ENCODE measurements at regions not wholly inside any gene's neighbourhood (a gene's known extent, or its start where the extent isn't known, plus 50 kb on each side); places are given as distances from the start of the nearest gene placed in this dataset.
A peak's percentile ranks its signal among the peaks of the same experiment; 100 is the strongest.

DNA sequence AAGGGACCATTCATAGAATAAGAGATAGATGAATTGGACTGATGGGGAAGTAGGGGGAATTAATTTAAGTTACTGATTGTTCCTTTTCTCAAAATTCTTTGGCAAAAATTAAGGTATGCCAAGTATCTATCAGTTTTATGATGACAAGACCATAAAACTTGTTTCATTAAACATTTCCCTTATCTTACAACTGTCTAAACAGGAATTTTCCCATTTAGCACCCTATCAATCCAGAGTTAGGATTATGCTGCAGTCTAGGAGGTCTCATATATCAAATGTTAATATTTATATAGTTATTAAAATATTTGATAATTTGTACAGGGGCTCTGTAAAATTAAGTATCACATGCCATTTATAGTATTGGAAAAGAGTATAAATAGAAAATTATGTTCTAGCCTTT, 51.5 kb upstream of the ARID1B start:
- no peak for DNase-seq

DNA sequence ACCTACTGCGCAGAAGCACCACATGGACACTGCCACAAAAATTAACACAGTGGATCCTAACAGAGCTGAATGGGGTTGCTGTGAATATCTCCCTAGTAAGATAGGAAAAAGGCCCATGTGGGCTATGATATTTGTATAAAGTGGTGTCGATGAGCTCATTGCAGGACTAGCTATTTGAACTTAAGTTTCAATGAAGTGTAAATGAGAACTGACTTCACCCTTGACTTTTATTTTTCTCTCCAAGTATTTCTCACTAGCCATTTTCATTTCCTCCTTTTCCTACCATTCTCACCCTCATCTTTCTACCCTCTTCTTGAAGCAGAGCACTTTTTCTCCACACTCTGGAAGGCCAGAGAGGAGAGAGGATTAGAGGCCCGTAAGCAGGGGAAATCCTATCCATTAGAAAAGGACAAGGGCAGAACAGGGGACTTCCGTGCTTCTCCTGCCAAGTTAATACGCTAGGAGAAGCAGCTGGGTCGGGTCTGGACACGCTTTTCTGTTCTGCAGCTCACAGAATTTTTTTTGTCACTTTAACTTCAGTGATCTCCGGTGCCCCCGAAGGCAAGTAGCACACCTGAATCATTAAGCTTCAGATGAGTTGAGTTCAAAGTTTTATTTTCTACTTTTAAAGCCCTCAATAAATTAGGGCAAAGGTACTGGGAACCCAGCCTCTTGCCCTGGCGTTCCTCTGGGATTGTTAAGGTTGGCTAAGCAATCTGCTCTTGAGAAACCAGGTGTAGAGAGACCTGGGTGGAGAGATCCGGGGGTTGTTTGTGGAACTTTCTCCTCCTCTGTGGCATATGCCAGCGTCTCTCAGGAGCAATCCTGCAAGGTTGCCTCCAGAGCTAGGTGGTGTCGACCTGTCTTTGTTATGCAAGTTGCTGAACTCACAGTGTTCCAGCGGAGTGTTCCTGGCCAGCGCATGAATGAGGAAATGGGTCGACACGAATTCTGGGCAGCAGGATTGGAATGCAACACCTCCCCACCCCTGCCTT, 56.2 kb upstream of the ARID1B start:
- no peak for DNase-seq

DNA sequence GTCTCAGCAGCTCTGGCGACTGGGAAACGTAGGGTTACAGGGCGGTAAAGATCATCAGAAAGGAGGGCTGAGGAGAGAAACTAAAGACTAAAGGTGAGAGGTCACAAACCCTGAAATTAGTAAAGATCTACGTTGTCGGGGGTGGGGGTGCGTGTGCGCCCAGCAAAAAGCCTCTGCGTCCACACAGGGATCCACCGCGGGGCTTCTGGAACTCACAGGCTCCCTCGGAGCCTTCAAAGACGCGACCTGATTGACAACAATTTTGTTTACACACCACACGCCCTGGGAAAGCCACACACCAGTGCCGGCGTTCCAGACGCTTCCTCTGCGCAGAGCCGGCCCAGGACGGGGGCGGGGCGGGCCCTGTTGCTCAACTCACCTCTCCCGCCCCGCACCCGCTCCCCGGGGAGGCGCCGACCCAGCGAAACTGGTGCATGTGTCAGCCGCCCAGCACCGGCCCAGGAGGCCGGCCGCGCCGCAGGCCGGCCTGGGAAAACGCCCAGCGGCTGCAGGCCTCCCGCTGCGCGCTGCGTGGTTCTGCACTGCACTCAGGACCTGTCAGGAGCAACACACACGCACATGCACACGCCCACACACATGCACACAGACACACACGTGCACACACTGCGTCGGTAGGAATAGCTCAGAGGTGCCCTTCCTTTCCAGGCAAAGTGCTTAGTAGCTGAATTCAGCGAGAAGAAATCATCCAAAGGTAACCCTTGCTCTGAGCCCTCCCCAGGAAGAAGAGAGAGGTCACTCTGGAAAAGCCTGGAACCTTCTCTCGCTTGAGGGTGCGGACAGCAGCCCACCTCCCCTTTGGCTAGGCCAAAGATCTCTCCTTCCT, 57.2 kb upstream of the ARID1B start:
- DNase-seq, result peak; percentile 46

DNA sequence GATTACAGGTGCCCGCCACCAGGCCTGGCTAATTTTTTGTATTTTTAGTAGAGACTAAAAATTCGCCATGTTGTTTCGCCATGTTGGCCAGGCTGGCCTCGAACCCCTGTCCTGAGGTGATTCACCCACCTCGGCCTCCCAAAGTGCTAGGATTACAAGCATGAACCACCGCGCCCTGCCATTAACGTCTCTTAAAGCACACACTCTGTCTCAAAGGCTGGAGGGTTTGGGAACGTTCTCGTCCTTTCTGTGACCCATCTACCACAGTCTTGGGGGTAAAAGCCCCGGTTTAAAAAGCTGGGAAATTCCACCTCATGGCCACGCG, 57.8 kb upstream of the ARID1B start:
- no peak for DNase-seq

DNA sequence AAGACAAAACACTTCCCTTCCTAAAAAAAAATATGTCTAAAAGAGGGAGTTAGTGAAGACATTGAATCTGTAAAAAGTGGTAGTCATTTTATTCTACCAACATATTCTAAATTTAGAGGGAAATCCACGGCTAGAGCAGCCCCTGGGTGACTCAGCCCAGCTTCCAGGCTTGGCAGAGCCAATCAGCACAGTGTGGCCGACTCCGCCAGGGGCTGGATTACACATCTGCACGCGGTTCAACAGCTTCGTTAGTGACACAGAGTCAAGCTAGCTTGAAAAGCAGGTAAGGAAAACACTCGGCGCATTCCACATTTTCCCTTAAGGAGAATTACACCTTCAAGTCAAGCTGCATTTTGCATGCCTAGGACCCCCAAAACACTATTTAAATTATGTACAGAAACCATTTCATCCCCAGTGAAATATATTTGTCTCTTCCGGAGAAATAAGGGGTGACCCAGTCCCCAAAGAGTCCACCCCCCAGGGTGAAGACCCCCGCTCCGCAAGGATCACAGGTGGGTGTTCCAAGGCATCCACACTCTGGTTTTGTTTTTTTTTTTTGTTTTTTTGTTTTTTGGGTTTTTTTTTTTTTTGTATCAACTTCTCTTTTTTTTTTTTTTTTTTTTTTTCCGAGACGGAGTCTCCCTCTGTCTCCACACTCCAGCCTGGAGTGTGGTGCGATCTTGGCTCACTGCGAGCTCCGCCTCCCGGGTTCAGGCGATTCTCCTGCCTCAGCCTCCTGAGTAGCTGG, 58.4 kb upstream of the ARID1B start:
- DNase-seq, result no peak

DNA sequence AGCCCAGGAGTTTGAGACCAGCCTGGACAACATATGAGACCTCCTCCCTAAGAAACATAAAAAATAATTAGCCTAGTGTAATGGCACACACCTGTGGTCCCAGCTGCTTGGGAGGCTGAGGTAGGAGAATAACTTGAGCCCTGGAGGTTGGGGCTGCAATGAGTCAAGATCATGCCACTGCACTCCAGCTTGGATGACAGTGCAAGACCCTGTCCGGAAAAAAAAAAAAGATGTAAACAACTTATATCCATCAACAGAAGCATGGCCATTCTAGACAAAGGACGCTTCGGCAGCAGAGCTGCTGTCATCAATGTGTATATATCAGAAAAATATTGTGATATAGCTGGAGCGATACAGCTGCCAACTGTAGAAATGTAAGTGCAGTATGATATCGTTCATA, 59.6 kb upstream of the ARID1B start:
- no peak for DNase-seq

DNA sequence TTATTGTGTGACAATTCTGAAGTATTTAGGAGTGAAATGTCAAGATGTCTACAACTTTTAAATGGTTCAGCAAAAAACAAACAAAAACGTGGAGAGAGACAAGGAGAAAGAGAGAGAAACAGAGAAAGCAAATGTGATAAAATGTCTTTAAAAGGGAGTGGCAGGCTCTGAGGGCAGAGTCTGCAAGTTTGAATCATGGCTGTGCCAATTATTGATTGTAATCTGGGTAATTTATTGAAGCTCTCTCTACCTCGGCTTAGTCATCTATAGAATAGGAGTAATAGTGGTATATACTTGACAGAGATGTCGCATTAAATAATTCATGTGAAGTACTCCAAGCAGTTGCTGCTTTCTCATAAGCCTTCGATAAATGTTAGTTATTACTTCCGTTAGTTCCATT, 61.3 kb upstream of the ARID1B start:
- no peak for DNase-seq

DNA sequence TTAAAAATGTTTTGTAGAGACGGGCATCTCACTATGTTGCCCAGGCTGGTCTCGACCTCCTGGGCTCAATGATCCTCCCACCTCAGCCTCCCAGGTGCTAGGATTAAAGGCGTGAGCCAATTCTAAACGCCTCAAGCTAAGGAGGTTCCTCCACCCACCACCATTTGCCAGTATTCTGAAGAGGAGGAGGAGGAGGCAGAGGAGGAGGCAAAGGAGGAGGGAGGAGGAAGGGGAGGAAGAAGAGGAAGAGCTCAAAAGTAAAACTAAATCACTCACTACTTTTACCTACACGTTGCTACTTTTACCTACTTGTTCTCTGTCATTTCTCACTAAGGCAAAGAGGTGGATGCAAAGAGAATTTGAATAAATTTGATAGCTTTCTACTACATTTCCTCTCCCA, 63.6 kb upstream of the ARID1B start:
- no peak for DNase-seq

DNA sequence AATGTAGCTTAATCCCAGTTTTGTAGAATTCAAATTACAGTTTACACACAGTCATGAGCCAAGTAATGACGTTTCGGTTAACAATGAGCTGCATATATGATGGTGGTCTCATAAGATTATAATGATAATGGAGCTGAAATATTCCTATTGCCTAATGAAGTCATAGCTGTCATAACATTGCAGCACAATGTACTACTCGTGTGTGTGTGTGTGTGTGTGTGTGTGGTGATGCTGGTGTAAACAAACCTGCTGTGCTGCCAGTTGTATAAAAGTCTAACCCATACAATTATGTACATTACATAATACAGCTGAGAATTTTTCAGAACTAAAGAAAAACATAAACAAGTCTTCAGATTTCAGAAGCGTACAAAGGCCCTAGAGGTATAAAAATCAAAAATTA, 66.7 kb upstream of the ARID1B start:
- no peak for DNase-seq

DNA sequence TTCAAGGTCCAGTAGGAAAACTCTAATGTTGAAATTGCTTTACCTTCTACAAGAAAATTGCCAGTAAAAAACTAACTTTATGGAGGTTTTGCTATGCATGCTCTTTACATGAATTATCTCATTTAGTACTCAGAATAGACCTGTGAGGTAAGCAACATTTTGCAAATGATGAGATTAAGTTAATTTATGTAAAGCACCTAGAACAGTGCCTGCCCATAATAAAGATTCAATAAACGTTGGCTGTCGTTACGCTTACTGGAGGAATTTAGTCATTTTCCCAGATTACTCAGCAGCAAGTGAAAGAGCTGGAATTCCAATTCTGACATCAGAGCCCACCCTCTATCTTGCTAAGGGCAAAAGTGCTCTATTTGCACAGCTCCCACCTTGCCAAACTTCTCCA, 69.4 kb upstream of the ARID1B start:
- no peak for DNase-seq

DNA sequence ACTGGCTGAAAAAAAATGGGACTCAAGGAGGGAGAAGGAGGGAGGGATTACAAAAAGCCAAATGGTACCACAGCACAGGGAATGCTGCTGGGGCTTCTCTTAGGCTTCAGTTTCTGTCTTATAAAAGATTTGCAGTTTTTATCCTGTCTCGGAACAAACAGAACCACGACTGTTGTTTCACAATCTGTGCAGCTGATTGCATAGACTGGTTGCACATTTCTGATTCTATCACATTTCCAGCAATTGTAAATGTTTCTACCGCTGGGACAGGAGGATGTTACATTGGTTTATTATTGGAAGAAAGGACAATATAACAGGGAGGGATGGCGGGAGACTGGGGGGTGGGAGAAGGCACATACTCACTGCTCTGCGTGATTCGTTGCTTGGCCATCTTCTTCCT, 73.5 kb upstream of the ARID1B start:
- DNase-seq, result no peak

DNA sequence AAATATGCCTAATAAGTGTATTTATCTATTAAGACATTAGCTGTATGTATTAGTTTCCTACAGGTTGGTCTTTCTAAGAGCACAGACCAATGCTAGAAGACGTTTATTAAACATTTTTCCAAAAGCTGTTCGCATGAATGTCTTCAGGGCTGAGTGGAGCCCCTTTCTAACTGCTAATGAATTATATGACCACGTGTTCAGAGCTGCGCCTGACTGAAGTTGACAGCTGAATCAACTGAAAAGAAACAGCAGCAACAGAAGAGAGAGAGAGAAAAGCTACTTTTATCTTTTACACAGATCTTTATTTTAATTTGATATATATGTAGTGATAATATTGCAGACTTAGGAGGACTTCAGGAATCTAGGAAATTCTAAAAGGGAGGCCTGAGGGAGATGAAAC, 75.2 kb upstream of the ARID1B start:
- DNase-seq, result no peak

DNA sequence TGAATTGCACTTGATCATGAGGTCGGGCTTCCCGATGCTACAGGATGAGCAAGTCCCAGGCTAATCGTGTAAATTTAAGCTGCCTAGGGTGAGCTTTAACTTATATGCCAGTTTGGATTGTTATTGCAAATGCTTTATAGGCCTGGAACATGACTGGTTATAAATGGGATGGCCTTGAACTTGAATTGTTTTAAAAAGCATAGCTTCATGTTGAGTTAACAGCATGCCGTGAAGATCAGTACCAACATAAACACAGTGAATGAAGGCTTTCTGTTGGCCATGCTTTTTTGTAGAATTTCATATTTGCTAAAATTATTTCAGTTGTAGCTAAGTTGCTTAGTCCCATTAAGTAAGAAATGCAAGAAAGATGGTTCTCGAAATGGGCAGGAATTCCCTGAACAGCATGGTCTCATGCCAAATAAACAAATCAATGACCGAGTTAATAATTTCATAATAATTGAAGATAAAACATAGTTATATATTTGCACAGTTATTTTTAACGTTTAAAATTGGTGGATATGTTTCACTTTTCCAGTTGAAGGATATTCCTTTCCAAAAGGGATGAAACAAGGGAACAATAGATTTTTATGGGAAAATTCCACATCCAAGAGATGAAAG, 76.6 kb upstream of the ARID1B start:
- no peak for DNase-seq

DNA sequence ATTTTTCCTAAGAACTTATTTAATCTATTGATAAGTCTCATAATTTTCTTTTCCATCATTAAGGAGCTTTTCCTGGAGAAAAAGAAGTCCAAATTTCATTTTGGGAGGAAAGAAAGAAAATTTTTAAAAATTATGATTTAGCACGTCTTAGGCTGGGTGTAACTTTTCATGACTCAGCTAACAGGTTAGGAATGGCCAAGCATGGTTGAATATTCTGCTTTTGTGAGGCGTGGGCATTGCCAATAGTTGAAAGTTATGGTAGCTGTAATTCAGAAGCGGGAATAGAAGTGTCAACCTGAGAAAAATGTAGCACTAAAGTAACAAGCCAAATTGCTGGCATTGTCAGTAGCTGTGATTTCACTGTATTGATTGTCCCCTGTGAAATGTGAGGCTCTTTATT, 77.2 kb upstream of the ARID1B start:
- DNase-seq, result no peak

DNA sequence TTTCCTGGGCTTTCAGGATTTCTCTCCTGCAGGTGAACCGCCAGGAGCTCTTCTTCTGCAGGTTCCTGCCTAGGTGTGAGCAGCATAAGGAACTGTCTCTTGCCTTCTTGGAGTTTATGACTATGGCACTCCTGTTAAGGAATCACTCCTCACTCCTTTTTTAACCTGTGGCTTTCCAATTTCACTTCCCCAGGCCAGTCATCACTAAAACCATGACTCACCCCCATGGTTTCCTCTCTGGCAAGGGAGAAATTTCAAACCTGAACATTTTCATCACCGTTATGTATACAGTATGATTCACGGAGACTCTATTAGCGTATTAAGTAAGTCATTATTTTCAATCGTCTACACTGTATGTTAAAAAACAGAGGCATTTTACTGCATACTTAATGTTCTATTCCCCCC, 78.2 kb upstream of the ARID1B start:
- DNase-seq, result no peak

DNA sequence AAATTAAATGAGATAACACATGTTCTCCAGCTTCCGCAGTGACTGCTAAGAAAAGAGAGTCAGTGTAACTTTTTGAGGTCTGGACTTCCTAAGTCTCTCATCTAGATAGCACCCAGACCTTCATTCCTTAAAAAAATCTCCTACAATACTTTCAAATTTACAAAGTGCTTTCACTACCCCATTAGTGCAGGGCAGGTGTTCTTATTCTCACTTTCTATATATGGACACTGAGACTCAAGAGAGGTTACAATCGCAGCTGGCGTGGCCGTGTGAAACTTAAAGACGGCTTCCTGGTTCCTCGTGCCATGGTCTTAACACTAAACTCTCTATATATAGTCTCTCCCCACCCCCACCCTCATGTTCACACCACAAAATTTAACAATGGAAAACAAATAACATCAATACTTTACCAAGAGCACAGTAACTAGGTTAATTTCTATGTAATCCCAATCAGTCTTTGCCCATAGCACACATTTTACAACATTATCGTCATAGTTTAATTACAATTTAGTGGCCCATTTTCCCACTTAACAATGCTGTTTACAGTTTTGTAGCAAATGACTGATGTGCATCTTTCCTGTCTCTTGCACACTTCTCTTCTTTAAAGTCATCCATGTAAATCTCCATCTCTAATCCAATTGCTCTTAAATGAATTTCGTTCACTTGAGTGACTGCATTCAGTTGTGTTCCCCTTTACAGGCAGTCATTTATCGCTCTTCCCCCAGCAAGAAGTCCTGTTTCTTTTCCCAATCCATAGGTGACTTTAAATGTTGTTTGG, 78.8 kb upstream of the ARID1B start:
- no peak for DNase-seq

DNA sequence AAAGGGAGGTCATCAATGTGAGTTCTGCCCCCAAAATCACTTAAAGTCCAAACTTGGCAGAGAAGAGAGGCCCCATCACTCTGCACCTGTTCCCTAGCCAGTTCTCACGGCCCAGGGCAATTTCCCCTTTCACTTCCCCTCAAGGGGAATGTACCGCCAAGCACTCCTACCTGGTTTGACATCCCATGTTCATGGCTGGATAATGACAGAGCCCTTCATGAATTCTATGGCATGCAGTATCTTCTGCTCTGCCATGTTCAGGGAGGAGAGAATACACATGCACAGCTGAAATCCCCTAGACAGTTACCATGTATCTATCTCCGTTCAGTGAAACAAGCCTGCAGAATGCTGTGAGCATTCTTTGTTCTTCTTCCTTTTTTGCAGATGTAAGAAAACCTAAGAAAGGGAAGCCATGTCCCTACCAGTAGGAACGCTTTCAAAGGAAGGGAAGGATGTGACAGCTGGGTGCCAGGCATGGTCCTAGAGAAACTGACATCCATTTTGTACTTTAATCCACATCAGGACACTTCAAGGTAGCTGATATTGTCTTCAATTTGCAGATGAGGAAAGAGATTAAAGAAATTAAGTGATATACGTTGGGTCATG, 79.8 kb upstream of the ARID1B start:
- DNase-seq, result no peak

DNA sequence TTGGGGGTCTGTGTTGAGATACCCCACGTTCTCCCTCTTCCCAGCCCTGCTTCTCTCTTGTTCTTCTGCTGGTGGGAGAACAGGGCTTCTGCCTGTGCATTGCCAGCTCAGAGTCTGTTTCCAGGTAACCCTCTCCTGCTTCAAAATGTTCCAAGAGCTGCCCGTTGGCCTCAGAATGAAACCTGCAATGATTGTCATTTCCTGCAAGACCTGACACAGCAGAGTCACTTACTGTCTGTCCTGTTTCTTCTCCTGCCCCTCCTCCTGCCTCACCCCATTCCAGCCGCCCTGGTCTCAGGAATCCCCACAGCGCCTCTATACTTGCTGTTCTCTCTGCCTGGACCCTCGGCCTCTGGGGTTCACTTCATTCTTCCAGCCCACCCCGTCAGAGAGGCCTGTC, 81.4 kb upstream of the ARID1B start:
- DNase-seq, result no peak

DNA sequence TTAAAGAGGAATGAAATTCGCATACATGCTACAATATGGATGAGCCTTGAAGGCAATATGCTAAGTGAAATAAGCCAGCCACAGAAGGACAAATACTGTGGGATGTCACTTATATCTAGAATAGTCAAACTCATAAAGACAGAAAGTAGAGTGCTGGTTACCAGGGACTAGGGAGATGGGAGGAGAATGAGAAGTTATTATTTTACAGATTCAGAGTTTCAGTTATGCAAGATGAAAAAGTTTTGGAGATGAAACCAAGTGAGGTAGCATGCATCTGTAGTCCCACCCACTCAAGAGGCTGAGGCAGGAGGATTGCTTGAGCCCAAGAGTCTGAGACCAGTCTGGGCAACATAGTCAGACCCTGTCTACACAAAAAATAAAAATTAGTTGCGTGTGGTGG, 82.5 kb upstream of the ARID1B start:
- DNase-seq, result no peak

DNA sequence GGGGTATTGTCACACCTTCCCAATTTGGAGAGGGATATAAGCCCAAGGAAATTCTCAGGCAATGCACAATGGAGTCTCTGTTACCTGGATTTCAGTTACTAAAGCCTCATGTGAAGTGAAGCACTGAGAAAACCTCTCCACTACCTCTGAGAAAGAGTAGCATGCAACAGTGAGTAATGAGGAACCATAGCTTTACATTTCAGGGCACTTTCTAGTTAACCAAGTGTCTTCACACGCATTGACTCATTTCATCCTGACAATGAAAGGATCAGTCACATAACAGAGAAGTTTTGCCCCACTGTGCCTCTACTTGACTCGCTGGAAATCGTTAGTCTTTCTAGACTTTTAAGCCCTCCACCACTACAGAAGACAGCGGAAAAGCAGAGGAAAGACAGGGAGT, 86.2 kb upstream of the ARID1B start:
- no peak for DNase-seq

DNA sequence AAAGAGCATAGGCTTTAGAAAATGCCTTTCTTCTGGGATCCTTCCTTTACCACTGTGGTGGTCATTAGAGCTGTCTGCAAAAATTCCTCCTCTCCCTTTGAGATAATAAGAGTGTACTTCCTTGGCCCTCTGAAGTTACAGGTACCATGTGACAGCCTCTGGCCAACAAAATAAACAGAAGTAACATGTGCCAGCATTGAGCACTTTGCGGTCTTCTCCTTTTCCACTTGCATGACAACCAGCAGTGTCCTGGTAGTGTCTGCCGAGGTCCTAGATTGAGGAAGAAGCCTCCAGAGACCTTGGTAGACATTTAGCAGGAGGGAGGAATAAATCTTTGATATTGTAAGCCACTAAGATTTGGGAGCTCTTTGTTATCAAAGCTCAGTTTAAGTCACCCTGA, 87.5 kb upstream of the ARID1B start:
- DNase-seq, result no peak

DNA sequence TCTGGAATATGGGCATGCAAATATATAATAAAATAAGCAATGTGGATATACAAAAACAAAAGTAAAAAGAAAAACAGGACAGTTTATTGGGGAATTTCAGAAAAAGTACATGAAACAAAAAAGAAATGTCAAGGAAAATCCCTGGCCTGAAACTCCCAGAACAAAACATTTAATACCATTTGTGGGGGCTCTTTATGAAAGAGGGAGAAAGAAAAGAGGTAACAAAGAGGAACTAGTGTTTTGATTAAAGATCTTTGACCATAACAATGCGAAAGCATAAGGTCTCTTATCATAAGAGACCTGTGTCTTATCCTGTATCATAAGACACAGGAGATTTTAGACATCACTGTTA, 88.6 kb upstream of the ARID1B start:
- no peak for DNase-seq
